Coronary artery (tissue), 2 donors: ENCODE measurements at regions not wholly inside any gene's neighbourhood (a gene's known extent, or its start where the extent isn't known, plus 50 kb on each side); places are given as distances from the start of the nearest gene placed in this dataset.
"Not testable (repeated sequence)": the region's sequence is repeated elsewhere in the genome, so short reads cannot be mapped to it uniquely, and the experiment has no call there.

Source experiments
- DNase-seq: peaks from one replicate; pipeline ENCODE4 v3.0.0-alpha.2; 2017; ENCODE audit warnings: low spot score
- H3K27ac ChIP-seq, 2 donors: fragments of 200-600 bp; sonication (generic); one replicate each; pipeline ENCODE4 v1.5.1; 2016 to 2019
- H3K4me3 ChIP-seq: fragments of 200-600 bp; sonication (generic); 2 replicates; pipeline ENCODE4 v1.5.1; 2016; ENCODE audit warnings: mild to moderate bottlenecking, moderate library complexity
- TF ChIP-seq, protein P1 (sequence below): fragments of 200-600 bp; sonication (generic); IDR thresholded peaks from one replicate; pipeline ENCODE4 v1.5.1; 2019; ENCODE audit warnings: antibody characterized with exemption

DNA sequence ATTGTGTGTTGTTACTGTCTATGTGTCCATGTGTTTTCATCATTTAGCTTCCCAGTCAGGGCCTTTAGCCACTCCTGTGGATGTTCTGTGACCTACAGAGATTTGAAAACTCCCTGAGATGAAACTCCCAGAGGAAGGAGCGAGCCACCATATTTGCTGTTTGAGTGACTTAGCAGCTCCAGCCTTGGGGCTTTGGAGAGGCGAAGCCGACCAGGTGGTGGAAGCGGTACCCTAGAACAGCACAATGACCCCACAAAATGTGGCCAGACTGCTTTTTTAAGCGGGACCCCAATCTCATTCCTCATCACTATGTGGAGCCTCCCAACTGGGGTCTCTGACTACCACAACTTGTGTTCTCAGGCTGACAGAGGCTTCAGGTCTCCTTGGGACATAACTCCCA, 323.9 kb upstream of the KCND2 start:
- Histone ChIP-seq H3K27ac (no peak overlapping the region), H3K4me3 (no peak overlapping the region)
- TF ChIP-seq, protein P1, sequence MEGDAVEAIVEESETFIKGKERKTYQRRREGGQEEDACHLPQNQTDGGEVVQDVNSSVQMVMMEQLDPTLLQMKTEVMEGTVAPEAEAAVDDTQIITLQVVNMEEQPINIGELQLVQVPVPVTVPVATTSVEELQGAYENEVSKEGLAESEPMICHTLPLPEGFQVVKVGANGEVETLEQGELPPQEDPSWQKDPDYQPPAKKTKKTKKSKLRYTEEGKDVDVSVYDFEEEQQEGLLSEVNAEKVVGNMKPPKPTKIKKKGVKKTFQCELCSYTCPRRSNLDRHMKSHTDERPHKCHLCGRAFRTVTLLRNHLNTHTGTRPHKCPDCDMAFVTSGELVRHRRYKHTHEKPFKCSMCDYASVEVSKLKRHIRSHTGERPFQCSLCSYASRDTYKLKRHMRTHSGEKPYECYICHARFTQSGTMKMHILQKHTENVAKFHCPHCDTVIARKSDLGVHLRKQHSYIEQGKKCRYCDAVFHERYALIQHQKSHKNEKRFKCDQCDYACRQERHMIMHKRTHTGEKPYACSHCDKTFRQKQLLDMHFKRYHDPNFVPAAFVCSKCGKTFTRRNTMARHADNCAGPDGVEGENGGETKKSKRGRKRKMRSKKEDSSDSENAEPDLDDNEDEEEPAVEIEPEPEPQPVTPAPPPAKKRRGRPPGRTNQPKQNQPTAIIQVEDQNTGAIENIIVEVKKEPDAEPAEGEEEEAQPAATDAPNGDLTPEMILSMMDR = no peak
- DNase-seq = no peak

DNA sequence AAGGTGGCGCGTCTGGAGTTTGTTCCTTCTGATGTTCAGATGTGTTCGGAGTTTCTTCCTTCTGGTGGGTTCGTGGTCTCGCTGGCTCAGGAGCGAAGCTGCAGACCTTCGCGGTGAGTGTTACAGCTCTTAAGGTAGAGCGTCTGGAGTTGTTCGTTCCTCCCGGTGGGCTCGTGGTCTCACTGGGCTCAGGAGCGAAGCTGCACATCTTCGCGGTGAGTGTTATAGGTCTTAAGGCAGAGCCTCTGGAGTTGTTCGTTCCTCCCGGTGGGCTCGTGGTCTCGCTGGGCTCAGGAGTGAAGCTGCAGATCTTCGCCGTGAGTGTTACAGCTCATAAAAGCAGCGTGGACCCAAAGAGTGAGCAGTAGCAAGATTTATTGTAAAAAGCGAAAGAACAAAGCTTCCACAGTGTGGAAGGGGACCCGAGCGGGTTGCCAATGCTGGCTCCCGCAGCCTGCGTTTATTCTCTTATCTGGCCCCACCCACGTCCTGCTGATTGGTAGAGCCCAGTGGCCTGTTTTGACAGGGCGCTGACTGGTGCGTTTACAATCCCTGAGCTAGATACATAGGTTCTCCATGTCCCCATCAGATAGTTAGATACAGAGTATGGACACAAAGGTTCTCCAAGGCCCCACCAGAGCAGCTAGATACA, 322.5 kb upstream of the KCND2 start:
- DNase-seq, H3K4me3 ChIP-seq: not testable (repeated sequence)

DNA sequence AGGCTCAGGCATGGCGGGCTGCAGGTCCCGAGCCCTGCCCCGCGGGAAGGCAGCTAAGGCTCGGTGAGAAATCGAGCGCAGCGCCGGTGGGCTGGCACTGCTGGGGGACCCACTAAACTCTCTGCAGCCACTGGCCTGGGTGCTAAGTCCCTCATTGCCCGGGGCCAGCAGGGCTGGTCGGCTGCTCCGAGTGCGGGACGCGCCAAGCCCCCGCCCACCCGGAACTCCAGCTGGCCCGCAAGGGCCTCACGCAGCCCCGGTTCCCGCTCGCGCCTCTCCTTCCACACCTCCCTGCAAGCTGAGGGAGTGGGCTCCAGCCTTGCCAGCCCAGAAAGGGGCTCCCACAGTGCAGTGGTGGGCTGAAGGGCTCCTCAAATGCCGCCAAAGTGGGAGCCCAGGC, 321.4 kb upstream of the KCND2 start:
- H3K27ac ChIP-seq, H3K4me3 ChIP-seq, DNase-seq: not testable (repeated sequence)

More for the DNA sequence above, 322.5 kb upstream of the KCND2 start:
- not testable (repeated sequence) for H3K27ac ChIP-seq

DNA sequence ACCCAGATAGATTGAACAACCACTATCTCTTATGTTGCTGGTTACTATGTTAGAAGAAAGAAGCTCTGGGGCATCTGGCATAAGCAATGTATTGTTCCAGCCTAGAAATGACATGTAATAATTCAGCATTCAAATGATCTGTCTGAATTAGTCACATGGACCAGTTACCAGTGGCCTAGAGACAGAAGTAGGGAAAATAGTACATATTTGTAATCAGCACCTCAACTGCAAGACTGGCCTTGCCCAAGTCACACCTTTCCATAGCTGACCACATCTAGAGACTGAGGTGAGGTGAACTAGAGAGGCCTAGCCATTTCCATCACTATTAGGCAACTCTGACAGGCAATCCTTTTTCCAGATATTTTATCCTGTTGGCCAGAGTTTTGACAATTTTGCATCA, 315.6 kb upstream of the KCND2 start:
- Histone ChIP-seq H3K4me3 (no peak overlapping the region), H3K27ac (no peak overlapping the region)
- no peak for DNase-seq
- TF ChIP-seq, protein P1 = no peak

DNA sequence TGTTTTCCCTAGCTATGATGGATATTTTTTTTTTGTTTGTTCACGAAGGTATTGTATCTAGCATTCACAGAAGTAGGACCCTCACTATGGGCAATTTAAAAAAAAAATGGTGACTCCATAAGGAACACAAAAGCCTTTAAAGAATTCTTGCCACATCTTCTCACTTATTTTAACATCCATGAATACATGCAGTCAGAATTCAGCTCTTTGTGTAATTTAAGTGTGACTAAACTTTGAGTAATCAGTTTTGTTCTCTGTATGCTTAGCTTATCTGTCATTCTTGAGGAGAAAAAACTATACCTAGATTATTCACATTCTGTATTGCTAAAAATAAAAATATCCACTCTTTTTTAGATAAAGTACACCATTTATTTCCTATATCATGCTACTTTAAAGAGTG, 313.2 kb upstream of the KCND2 start:
- H3K4me3 ChIP-seq = no peak overlapping the region
- no peak overlapping the region for H3K27ac ChIP-seq
- TF ChIP-seq, protein P1 = no peak
- no peak for DNase-seq

DNA sequence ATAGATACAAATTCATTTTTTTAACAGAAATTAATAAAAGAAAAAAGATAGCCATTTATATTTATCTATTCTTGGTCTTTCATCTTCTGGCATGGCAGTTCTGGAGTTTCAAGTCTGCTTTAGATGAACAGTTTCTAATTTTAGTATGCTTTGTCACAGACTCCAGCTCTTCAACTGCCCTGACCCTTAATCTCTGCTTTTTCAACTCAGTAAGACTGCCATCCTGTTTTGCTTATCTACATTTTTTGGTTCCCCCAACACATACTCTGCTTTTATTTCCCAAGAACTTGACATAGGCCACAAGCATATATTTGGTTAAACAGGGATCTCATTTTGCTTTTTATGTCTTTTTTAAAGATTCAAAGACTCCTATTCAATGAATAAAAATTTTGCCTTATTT, 309.3 kb upstream of the KCND2 start:
- DNase-seq = no peak
- no peak overlapping the region for H3K4me3 ChIP-seq
- TF ChIP-seq, protein P1 = no peak
- no peak overlapping the region for H3K27ac ChIP-seq

DNA sequence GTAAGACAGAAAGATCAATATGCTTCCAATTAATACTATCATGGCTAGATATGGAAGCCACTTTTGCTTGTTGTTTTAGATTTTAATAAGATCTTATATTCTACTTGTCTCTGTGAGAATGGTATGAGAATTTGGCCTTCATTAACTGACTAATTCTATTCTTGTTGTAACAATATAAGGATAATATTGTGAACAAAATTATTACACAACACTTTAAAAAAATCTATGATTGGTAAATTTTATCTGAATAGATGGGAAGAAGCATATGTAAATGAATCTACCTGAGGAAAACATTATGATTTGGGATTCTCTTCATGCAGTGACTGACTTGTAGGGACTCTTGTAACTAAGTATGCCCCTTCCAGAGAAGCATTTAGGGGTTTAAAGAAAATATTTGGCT, 308.9 kb upstream of the KCND2 start:
- no peak for DNase-seq
- Histone ChIP-seq H3K27ac (no peak overlapping the region), H3K4me3 (no peak overlapping the region)
- TF ChIP-seq, protein P1 = no peak

DNA sequence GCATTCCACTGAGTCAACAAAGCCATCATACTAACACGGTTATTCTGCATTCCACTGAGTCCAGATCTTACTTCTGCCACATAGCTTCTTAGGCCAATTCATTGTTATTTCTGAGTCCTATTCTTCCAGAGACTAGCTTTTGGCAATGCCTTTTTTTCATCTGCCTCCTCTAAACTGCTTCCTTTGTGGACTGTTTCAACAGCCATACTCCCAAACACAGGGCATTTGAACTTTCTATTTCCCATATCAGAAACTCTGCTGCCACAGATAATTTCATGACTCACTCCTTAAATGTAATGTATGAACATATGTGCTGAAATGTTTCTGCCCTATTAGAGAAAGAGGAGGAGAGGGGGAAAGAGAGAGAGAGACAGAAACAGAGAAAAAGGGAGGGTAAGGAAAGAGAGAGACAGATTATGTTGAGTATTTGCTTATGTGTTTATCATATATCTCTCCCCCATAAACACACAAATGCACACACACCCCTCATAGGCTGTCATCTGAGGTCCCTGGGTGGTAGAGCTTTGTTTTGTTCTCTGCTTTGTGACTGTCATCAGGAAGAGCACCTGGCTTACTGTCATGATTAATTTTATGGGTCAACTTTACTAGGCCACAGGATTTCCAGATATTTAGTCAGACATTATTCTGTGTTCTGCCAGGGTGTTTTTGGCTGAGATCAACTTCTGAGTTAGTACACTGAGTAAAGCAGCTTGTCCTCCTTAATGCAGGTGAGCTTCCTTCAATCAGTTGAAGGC, 308.0 kb upstream of the KCND2 start:
- TF ChIP-seq, protein P1 = no peak
- Histone ChIP-seq H3K4me3 (no peak overlapping the region), H3K27ac (no peak overlapping the region)
- no peak for DNase-seq
